A549 (cell line): ENCODE measurements at regions not wholly inside any gene's neighbourhood (a gene's known extent, or its start where the extent isn't known, plus 50 kb on each side); places are given as distances from the start of the nearest gene placed in this dataset.

Source experiments
- ATAC-seq, 2 experiments: fragments of 200-7000 bp in 1 of 2; fragments of >200 bp in 1 of 2; cut with Nextera tagmentation in 1 of 2; cut with Tn5 transposase in 1 of 2; 3 replicates each; pipeline versions ENCODE4 v1.8.0 to v1.9.1; 2018 to 2020; ENCODE audit warnings: mild to moderate bottlenecking in 1 of 2, moderate library complexity in 1 of 2
- CTCF ChIA-PET: fragments of 300-600 bp; sonication (Branson Sonifier 250); formaldehyde crosslinking; extraction: SDS; loops from one replicate; lab custom pipeline; 2021; ENCODE audit warnings: antibody characterized with exemption, inconsistent platforms; lab: Yijun Ruan, JAX
- POLR2A ChIA-PET: fragments of 350-600 bp; formaldehyde crosslinking; extraction: SDS; loops from one replicate; lab custom pipeline; 2021; ENCODE audit warnings: antibody characterized with exemption, inconsistent platforms; lab: Yijun Ruan, JAX
- DNase-seq, 2 experiments: peaks; one replicate each; pipeline versions ENCODE4 v3.0.0 to v3.0.0-alpha.2; 2011 to 2016; ENCODE audit warnings: low read depth in 1 of 2, low spot score in 1 of 2
- FAIRE-seq: peaks from 2 replicates; lab custom pipeline; 2011; peaks lifted over from hg19 to GRCh38; lab: Jason Lieb, UNC
- H3K27ac ChIP-seq, 2 experiments: fragments of >200 bp; sonication (Bioruptor Twin); formaldehyde crosslinking; 3 replicates each; pipeline ENCODE4 v1.5.1; 2016 to 2017
- H3K4me1 ChIP-seq: fragments of >200 bp; sonication (Bioruptor Twin); formaldehyde crosslinking; 3 replicates; pipeline ENCODE4 v1.6.1; 2016
- H3K4me2 ChIP-seq: fragments of >200 bp; sonication (Bioruptor Twin); formaldehyde crosslinking; 3 replicates; pipeline ENCODE4 v1.6.1; 2016
- H3K4me3 ChIP-seq: fragments of >200 bp; sonication (Bioruptor Twin); formaldehyde crosslinking; 3 replicates; pipeline ENCODE4 v1.5.1; 2016
- H3K9me3 ChIP-seq: fragments of >200 bp; sonication (Bioruptor Twin); formaldehyde crosslinking; 3 replicates; pipeline ENCODE4 v1.6.1; 2016
- BCL3 ChIP-seq: fragments of >200 bp; sonication (Bioruptor Twin); formaldehyde crosslinking; IDR thresholded peaks from 3 replicates; pipeline ENCODE4 v1.6.1; 2016
- BHLHE40 ChIP-seq: IDR thresholded peaks from 2 replicates; pipeline ENCODE4 v1.6.1; 2012; ENCODE audit warnings: low read depth, low read length, inconsistent platforms
- CBX2 ChIP-seq: fragments of 200-600 bp; sonication (generic); IDR thresholded peaks from 2 replicates; pipeline ENCODE4 v1.6.1; 2016; ENCODE audit warnings: low read depth, mild to moderate bottlenecking, borderline replicate concordance
- CEBPB ChIP-seq, 2 experiments: fragments of >200 bp in 1 of 2; sonication (Bioruptor Twin) in 1 of 2; formaldehyde crosslinking in 1 of 2; IDR thresholded peaks; 2 replicates each; pipeline ENCODE4 v1.6.1; 2012 to 2016
- EHF ChIP-seq: fragments of 250-450 bp; sonication (Bioruptor Pico); IDR thresholded peaks from 2 replicates; pipeline ENCODE4 v1.5.0; 2020; ENCODE audit warnings: mild to moderate bottlenecking
- EHMT2 ChIP-seq: fragments of 200-600 bp; sonication (generic); IDR thresholded peaks from 2 replicates; pipeline ENCODE4 v1.6.1; 2016; ENCODE audit warnings: antibody characterized with exemption, low read depth, mild to moderate bottlenecking, moderate library complexity
- ELK1 ChIP-seq: fragments of 150-350 bp; IDR thresholded peaks from 2 replicates; pipeline ENCODE4 v1.6.1; 2014; ENCODE audit warnings: low read depth, mild to moderate bottlenecking, low read length
- ESRRA ChIP-seq: fragments of 150-350 bp; IDR thresholded peaks from 2 replicates; pipeline ENCODE4 v1.6.1; 2014; ENCODE audit warnings: mild to moderate bottlenecking, low read length, borderline replicate concordance
- FOXS1 ChIP-seq: fragments of 250-450 bp; sonication (Bioruptor Pico); IDR thresholded peaks from 2 replicates; pipeline ENCODE4 v1.5.0; 2020; ENCODE audit warnings: mild to moderate bottlenecking, moderate library complexity
- HDAC2 ChIP-seq: fragments of 200-600 bp; sonication (generic); IDR thresholded peaks from 2 replicates; pipeline ENCODE4 v1.6.1; 2016
- HEYL ChIP-seq: fragments of 250-450 bp; sonication (Bioruptor Pico); IDR thresholded peaks from 2 replicates; pipeline ENCODE4 v1.8.0; 2021; ENCODE audit warnings: mild to moderate bottlenecking, moderate library complexity
- HMGXB4 ChIP-seq: fragments of 250-450 bp; sonication (Bioruptor Pico); IDR thresholded peaks from 2 replicates; pipeline ENCODE4 v1.5.0; 2021; ENCODE audit warnings: mild to moderate bottlenecking, moderate library complexity, borderline replicate concordance
- HOXA7 ChIP-seq: fragments of 250-450 bp; sonication (Bioruptor Pico); IDR thresholded peaks from 2 replicates; pipeline ENCODE4 v1.5.0; 2020; ENCODE audit warnings: mild to moderate bottlenecking, moderate library complexity
- HOXB13 ChIP-seq: fragments of 250-450 bp; sonication (Bioruptor Pico); IDR thresholded peaks from 2 replicates; pipeline ENCODE4 v1.5.0; 2020; ENCODE audit warnings: low read depth, mild to moderate bottlenecking, moderate library complexity
- JUNB ChIP-seq: fragments of >200 bp; sonication (Bioruptor Twin); formaldehyde crosslinking; IDR thresholded peaks from 2 replicates; pipeline ENCODE4 v1.6.1; 2016
- MAFK ChIP-seq: fragments of 450-650 bp; IDR thresholded peaks from 2 replicates; pipeline ENCODE4 v1.6.1; 2014; ENCODE audit not compliant: partially characterized antibody
- MAZ ChIP-seq: fragments of 150-350 bp; IDR thresholded peaks from 2 replicates; pipeline ENCODE4 v1.6.1; 2014; ENCODE audit warnings: antibody characterized with exemption, low read depth, low read length, borderline replicate concordance
- NFE2L2 ChIP-seq: fragments of 150-350 bp; conservative IDR thresholded peaks from 2 replicates; pipeline ENCODE4 v1.6.1; 2014; ENCODE audit warnings: low read length
- NPAS2 ChIP-seq: fragments of 250-450 bp; sonication (Bioruptor Pico); IDR thresholded peaks from 2 replicates; pipeline ENCODE4 v1.8.0; 2022; ENCODE audit warnings: mild to moderate bottlenecking, moderate library complexity, borderline replicate concordance
- NR3C1 ChIP-seq: fragments of >200 bp; sonication (Bioruptor Twin); formaldehyde crosslinking; IDR thresholded peaks from 3 replicates; pipeline ENCODE4 v1.6.1; 2017
- POLR2AphosphoS2 ChIP-seq: conservative IDR thresholded peaks from 2 replicates; pipeline ENCODE4 v1.6.1; 2012; ENCODE audit warnings: low read length, improper control_type of control experiment, inconsistent platforms
- RARB ChIP-seq: fragments of 250-450 bp; sonication (Bioruptor Pico); IDR thresholded peaks from 2 replicates; pipeline ENCODE4 v1.8.0; 2021; ENCODE audit warnings: mild to moderate bottlenecking, moderate library complexity
- SMC3 ChIP-seq: fragments of >200 bp; sonication (Bioruptor Twin); formaldehyde crosslinking; IDR thresholded peaks from 3 replicates; pipeline ENCODE4 v1.6.1; 2018; ENCODE audit warnings: inconsistent platforms
- USF2 ChIP-seq: fragments of 450-650 bp; IDR thresholded peaks from 2 replicates; pipeline ENCODE4 v1.6.1; 2014; ENCODE audit warnings: antibody characterized with exemption
- ZC3H11A ChIP-seq: fragments of 450-650 bp; IDR thresholded peaks from 2 replicates; pipeline ENCODE4 v1.6.1; 2014; ENCODE audit warnings: antibody characterized with exemption, mild to moderate bottlenecking
- ZNF302 ChIP-seq: fragments of 250-450 bp; sonication (Bioruptor Pico); IDR thresholded peaks from 2 replicates; pipeline ENCODE4 v1.9.0; 2021; ENCODE audit warnings: inconsistent platforms, mild to moderate bottlenecking, moderate library complexity
- ZSCAN20 ChIP-seq: fragments of 250-450 bp; sonication (Bioruptor Pico); IDR thresholded peaks from 2 replicates; pipeline ENCODE4 v1.8.0; 2022; ENCODE audit warnings: mild to moderate bottlenecking, moderate library complexity
- WGBS: methylation state at CpG from one replicate; pipeline ENCODE4 v1.1.6; 2017; ENCODE audit errors: missing lambda C conversion rate; 5-methylcytosine and 5-hydroxymethylcytosine counted together
- TF ChIP-seq, protein P1 (sequence below): fragments of >200 bp; sonication (Bioruptor Twin); formaldehyde crosslinking; IDR thresholded peaks from 2 replicates; pipeline ENCODE4 v1.6.1; 2016
- TF ChIP-seq, protein P2 (sequence below): fragments of >200 bp; sonication (Bioruptor Twin); formaldehyde crosslinking; IDR thresholded peaks from 3 replicates; pipeline ENCODE4 v1.5.1; 2016

- no peak for DNase-seq
- no peaks in the 10 kb centered on the region for H3K4me1 ChIP-seq
- H3K9me3 ChIP-seq, result no peaks in the 10 kb centered on the region
- H3K4me3 ChIP-seq, result no peak overlapping the region
- ATAC-seq, result no peak
- no peak overlapping the region for H3K27ac ChIP-seq
- TF ChIP-seq, protein P1, sequence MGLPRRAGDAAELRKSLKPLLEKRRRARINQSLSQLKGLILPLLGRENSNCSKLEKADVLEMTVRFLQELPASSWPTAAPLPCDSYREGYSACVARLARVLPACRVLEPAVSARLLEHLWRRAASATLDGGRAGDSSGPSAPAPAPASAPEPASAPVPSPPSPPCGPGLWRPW, result no peak
- TF ChIP-seq SMC3 (no peak), NR3C1 (no peak), HEYL (CRISPR knock-in tag) (no peak), USF2 (no peak), CBX2 (no peak), EHF (no peak), NFE2L2 (no peak), HOXB13 (CRISPR knock-in tag) (no peak), BCL3 (no peak), POLR2AphosphoS2 (no peak), HMGXB4 (no peak), EHMT2 (no peak), RARB (CRISPR knock-in tag) (no peak), ESRRA (no peak)
- TF ChIP-seq, protein P2, sequence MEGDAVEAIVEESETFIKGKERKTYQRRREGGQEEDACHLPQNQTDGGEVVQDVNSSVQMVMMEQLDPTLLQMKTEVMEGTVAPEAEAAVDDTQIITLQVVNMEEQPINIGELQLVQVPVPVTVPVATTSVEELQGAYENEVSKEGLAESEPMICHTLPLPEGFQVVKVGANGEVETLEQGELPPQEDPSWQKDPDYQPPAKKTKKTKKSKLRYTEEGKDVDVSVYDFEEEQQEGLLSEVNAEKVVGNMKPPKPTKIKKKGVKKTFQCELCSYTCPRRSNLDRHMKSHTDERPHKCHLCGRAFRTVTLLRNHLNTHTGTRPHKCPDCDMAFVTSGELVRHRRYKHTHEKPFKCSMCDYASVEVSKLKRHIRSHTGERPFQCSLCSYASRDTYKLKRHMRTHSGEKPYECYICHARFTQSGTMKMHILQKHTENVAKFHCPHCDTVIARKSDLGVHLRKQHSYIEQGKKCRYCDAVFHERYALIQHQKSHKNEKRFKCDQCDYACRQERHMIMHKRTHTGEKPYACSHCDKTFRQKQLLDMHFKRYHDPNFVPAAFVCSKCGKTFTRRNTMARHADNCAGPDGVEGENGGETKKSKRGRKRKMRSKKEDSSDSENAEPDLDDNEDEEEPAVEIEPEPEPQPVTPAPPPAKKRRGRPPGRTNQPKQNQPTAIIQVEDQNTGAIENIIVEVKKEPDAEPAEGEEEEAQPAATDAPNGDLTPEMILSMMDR, result no peak
- H3K4me2 ChIP-seq, result no peak overlapping the region
- no peak for FAIRE-seq
- POLR2A ChIA-PET, result no interaction called here
- CTCF ChIA-PET, result interaction anchor here (0.8 to 2.0 kb wide), 3 partner anchors 12 to 1556 kb away, joined by 3 to 7 read pairs (median 5); no protein-coding TSS in a partner anchor
Measured at GRCh38 chr16:72401084-72401361, 229.1 kb upstream of the PMFBP1 start.

- no peak for FAIRE-seq
- no peak for TF ChIP-seq HOXA7 (CRISPR knock-in tag)
- TF ChIP-seq BHLHE40, result no peak
- no peak for TF ChIP-seq ZNF302 (CRISPR knock-in tag)
- peak in 1 of 2 experiments; percentile 55; a peak in 1 of 4 replicates for TF ChIP-seq CEBPB (IDR thresholded peaks at IDR 0.05)
- TF ChIP-seq NPAS2, result no peak
- TF ChIP-seq ZSCAN20, result no peak
- TF ChIP-seq MAZ, result no peak
- no peak for TF ChIP-seq HDAC2
- TF ChIP-seq ZC3H11A, result no peak
- TF ChIP-seq ELK1, result no peak
- TF ChIP-seq JUNB, result no peak
- no peak for TF ChIP-seq EHMT2
- TF ChIP-seq, protein P2, result peak; percentile 61
- TF ChIP-seq FOXS1 (CRISPR knock-in tag), result no peak
- no peak for TF ChIP-seq HEYL (CRISPR knock-in tag)
- no peak for TF ChIP-seq MAFK
Measured at GRCh38 chr16:72400257-72401083, 228.5 kb upstream of the PMFBP1 start.

More at GRCh38 chr16:72400257-72401083, 228.5 kb upstream of the PMFBP1 start:
- ChIA-PET POLR2A (no interaction called here), CTCF (interaction anchor here (0.6 to 2.0 kb wide), 11 partner anchors 10 to 1557 kb away, joined by 3 to 7 read pairs (median 3); no protein-coding TSS in a partner anchor)
- ATAC-seq (peak; percentile 39 to 82; a peak in 3 of 6 replicates), DNase-seq (peak; percentile 21 to 43)
- WGBS, result 32% methylated on average over 6 of the region's 6 CpGs
- Histone ChIP-seq H3K4me2 (no peak overlapping the region), H3K4me1 (no peaks in the 10 kb centered on the region), H3K4me3 (no peak overlapping the region), H3K27ac (no peak overlapping the region), H3K9me3 (no peaks in the 10 kb centered on the region)
